DMS 273 treated with DMSO at 0.1 percent for 48 hours (cell line): ENCODE measurements at regions not wholly inside any gene's neighbourhood (a gene's known extent, or its start where the extent isn't known, plus 50 kb on each side); places are given as distances from the start of the nearest gene placed in this dataset.
"Not testable (repeated sequence)": the region's sequence is repeated elsewhere in the genome, so short reads cannot be mapped to it uniquely, and the experiment has no call there.

Source experiments
- DNase-seq: peaks from one replicate; lab custom pipeline; 2025; lab: John Stamatoyannopoulos, UW

GRCh38 chr3:15993660-15994059 lies 180.8 kb upstream of the GALNT15 start:
- not testable (repeated sequence) for DNase-seq

GRCh38 chr3:15996496-15996895 lies 178.0 kb upstream of the GALNT15 start:
- not testable (repeated sequence) for DNase-seq

- DNase-seq: no peak
Measured at GRCh38 chr3:15997274-15997943, 177.1 kb upstream of the GALNT15 start.

GRCh38 chr3:15998911-15999310 lies 175.6 kb upstream of the GALNT15 start:
- DNase-seq: no peak

GRCh38 chr3:16004812-16005211 lies 169.7 kb upstream of the GALNT15 start:
- no peak for DNase-seq

GRCh38 chr3:16011376-16011775 lies 163.1 kb upstream of the GALNT15 start:
- no peak for DNase-seq

GRCh38 chr3:16012086-16012485 lies 162.4 kb upstream of the GALNT15 start:
- DNase-seq: no peak

GRCh38 chr3:16013568-16013967 lies 160.9 kb upstream of the GALNT15 start:
- DNase-seq: no peak

GRCh38 chr3:16021801-16022200 lies 152.7 kb upstream of the GALNT15 start:
- not testable (repeated sequence) for DNase-seq

GRCh38 chr3:16023881-16024280 lies 150.6 kb upstream of the GALNT15 start:
- not testable (repeated sequence) for DNase-seq

- no peak for DNase-seq
Measured at GRCh38 chr3:16024548-16024947, 149.9 kb upstream of the GALNT15 start.

- DNase-seq: no peak
Measured at GRCh38 chr3:16026753-16027152, 147.7 kb upstream of the GALNT15 start.

- DNase-seq: no peak
Measured at GRCh38 chr3:16028604-16029003, 145.9 kb upstream of the GALNT15 start.

GRCh38 chr3:16030342-16030741 lies 144.1 kb upstream of the GALNT15 start:
- no peak for DNase-seq

GRCh38 chr3:16031434-16031833 lies 143.0 kb upstream of the GALNT15 start:
- DNase-seq: no peak

- DNase-seq: no peak
Measured at GRCh38 chr3:16033889-16034687, 140.4 kb upstream of the GALNT15 start.

- no peak for DNase-seq
Measured at GRCh38 chr3:16040991-16041390, 133.5 kb upstream of the GALNT15 start.

GRCh38 chr3:16048435-16049318 lies 125.8 kb upstream of the GALNT15 start:
- DNase-seq: peak; percentile 24

- no peak for DNase-seq
Measured at GRCh38 chr3:16050641-16051467, 123.6 kb upstream of the GALNT15 start.

GRCh38 chr3:16051691-16052090 lies 122.8 kb upstream of the GALNT15 start:
- no peak for DNase-seq

GRCh38 chr3:16052964-16053363 lies 121.5 kb upstream of the GALNT15 start:
- DNase-seq: no peak

- no peak for DNase-seq
Measured at GRCh38 chr3:16053794-16054193, 120.7 kb upstream of the GALNT15 start.
